H9 (cell line): ENCODE measurements at regions not wholly inside any gene's neighbourhood (a gene's known extent, or its start where the extent isn't known, plus 50 kb on each side); places are given as distances from the start of the nearest gene placed in this dataset.

Experiments
- DNase-seq: peaks from one replicate; pipeline ENCODE4 v3.0.0-alpha.2; 2017
- H2AFZ ChIP-seq: one replicate; pipeline ENCODE4 v1.6.1; 2013; ENCODE audit warnings: mild to moderate bottlenecking, low read length, control low read depth, moderate library complexity
- H2AK5ac ChIP-seq: 2 replicates; pipeline ENCODE4 v1.6.1; 2013; ENCODE audit warnings: low read length, control low read depth, mixed read lengths; ENCODE audit not compliant: insufficient read length
- H2BK120ac ChIP-seq: one replicate; pipeline ENCODE4 v1.6.1; 2013; ENCODE audit warnings: low read depth, mild to moderate bottlenecking, low read length, control low read depth, inconsistent platforms; ENCODE audit not compliant: poor library complexity, severe bottlenecking
- H2BK12ac ChIP-seq: 2 replicates; pipeline ENCODE4 v1.6.1; 2013; ENCODE audit warnings: low read length, control low read depth, mixed read lengths, low read depth; ENCODE audit not compliant: insufficient read length
- H2BK15ac ChIP-seq: 2 replicates; pipeline ENCODE4 v1.6.1; 2013; ENCODE audit warnings: low read depth, low read length, control low read depth
- H2BK20ac ChIP-seq: one replicate; pipeline ENCODE4 v1.6.1; 2013; ENCODE audit warnings: low read depth, mild to moderate bottlenecking, low read length, control low read depth, inconsistent platforms; ENCODE audit not compliant: poor library complexity, severe bottlenecking
- H2BK5ac ChIP-seq: 2 replicates; pipeline ENCODE4 v1.6.1; 2013; ENCODE audit warnings: low read length, control low read depth, mixed read lengths; ENCODE audit not compliant: insufficient read length
- H3K14ac ChIP-seq: 2 replicates; pipeline ENCODE4 v1.6.1; 2013; ENCODE audit warnings: low read length, control low read depth; ENCODE audit not compliant: insufficient read depth
- H3K18ac ChIP-seq: 2 replicates; pipeline ENCODE4 v1.6.1; 2013; ENCODE audit warnings: low read depth, mild to moderate bottlenecking, mixed read lengths, low read length, control low read depth; ENCODE audit not compliant: insufficient read length
- H3K23ac ChIP-seq: 2 replicates; pipeline ENCODE4 v1.6.1; 2013; ENCODE audit warnings: low read length, control low read depth, mixed read lengths, low read depth; ENCODE audit not compliant: insufficient read length
- H3K23me2 ChIP-seq: 2 replicates; pipeline ENCODE4 v1.6.1; 2013; ENCODE audit warnings: low read depth, mild to moderate bottlenecking, mixed read lengths, low read length, control low read depth; ENCODE audit not compliant: insufficient read length, poor library complexity, severe bottlenecking
- H3K27ac ChIP-seq: 2 replicates; pipeline ENCODE4 v1.5.1; 2013; ENCODE audit warnings: low read length, control low read depth, mixed read lengths, low read depth; ENCODE audit not compliant: insufficient read length
- H3K27me3 ChIP-seq: 2 replicates; pipeline ENCODE4 v1.6.1; 2013; ENCODE audit warnings: low read length, control low read depth, inconsistent platforms; ENCODE audit not compliant: insufficient read depth
- H3K4ac ChIP-seq: 2 replicates; pipeline ENCODE4 v1.6.1; 2013; ENCODE audit warnings: low read depth, mild to moderate bottlenecking, control low read depth, inconsistent platforms, low read length, moderate library complexity
- H3K4me1 ChIP-seq: 2 replicates; pipeline ENCODE4 v1.6.1; 2013; ENCODE audit warnings: low read length, control low read depth, inconsistent platforms; ENCODE audit not compliant: insufficient read depth
- H3K4me2 ChIP-seq: 2 replicates; pipeline ENCODE4 v1.6.1; 2013; ENCODE audit warnings: low read length, control low read depth, mixed read lengths; ENCODE audit not compliant: insufficient read length, insufficient read depth
- H3K56ac ChIP-seq: 2 replicates; pipeline ENCODE4 v1.6.1; 2013; ENCODE audit warnings: low read depth, mild to moderate bottlenecking, mixed read lengths, low read length, control low read depth; ENCODE audit not compliant: insufficient read length
- H3K79me1 ChIP-seq: 2 replicates; pipeline ENCODE4 v1.6.1; 2013; ENCODE audit warnings: low read depth, mild to moderate bottlenecking, moderate library complexity, low read length, control low read depth, inconsistent platforms; ENCODE audit not compliant: insufficient read depth, poor library complexity, severe bottlenecking
- H3K79me2 ChIP-seq: 2 replicates; pipeline ENCODE4 v1.6.1; 2013; ENCODE audit warnings: low read length, control low read depth, inconsistent platforms; ENCODE audit not compliant: insufficient read depth
- H3K9ac ChIP-seq: 2 replicates; pipeline ENCODE4 v1.6.1; 2013; ENCODE audit warnings: low read length, control low read depth, mixed read lengths; ENCODE audit not compliant: insufficient read length; ENCODE audit errors: extremely low read depth
- H3K9me3 ChIP-seq: one replicate; pipeline ENCODE4 v1.6.1; 2013; ENCODE audit warnings: low read depth, low read length, inconsistent platforms; ENCODE audit not compliant: control insufficient read depth
- H3T11ph ChIP-seq: one replicate; pipeline ENCODE4 v1.6.1; 2013; ENCODE audit warnings: mild to moderate bottlenecking, low read length, control low read depth, inconsistent platforms
- H4K20me1 ChIP-seq: one replicate; pipeline ENCODE4 v1.6.1; 2013; ENCODE audit not compliant: control insufficient read depth, insufficient read length, insufficient read depth
- H4K5ac ChIP-seq: 2 replicates; pipeline ENCODE4 v1.6.1; 2013; ENCODE audit warnings: low read depth, mild to moderate bottlenecking, mixed read lengths, low read length, control low read depth; ENCODE audit not compliant: insufficient read length
- H4K8ac ChIP-seq: replicated peaks from 2 replicates; pipeline ENCODE4 v1.6.1; 2013; ENCODE audit warnings: low read length, control low read depth, mixed read lengths, low read depth; ENCODE audit not compliant: insufficient read length
- H4K91ac ChIP-seq: 2 replicates; pipeline ENCODE4 v1.6.1; 2013; ENCODE audit warnings: low read depth, mild to moderate bottlenecking, moderate library complexity, mixed read lengths, low read length, control low read depth; ENCODE audit not compliant: insufficient read length
- H3K27ac Mint-ChIP-seq, 3 experiments: 2 replicates in 2 of 3; 3 replicates in 1 of 3; pipeline ENCODE4 v1.8.0; 2020 to 2021; ENCODE audit warnings: mixed read lengths in 3 of 3, mild to moderate bottlenecking in 1 of 3, moderate library complexity in 1 of 3
- H3K27me3 Mint-ChIP-seq: 2 replicates; pipeline ENCODE4 v1.8.0; 2021; ENCODE audit warnings: low read depth, mild to moderate bottlenecking, moderate library complexity, mixed read lengths
- H3K36me3 Mint-ChIP-seq, 3 experiments: 2 replicates in 2 of 3; 3 replicates in 1 of 3; pipeline ENCODE4 v1.8.0; 2020 to 2021; ENCODE audit warnings: low read depth in 3 of 3, mixed read lengths in 3 of 3; ENCODE audit not compliant: insufficient read depth in 1 of 3
- H3K4me1 Mint-ChIP-seq, 2 experiments: 2 replicates each; pipeline ENCODE4 v1.8.0; 2020; ENCODE audit warnings: mixed read lengths in 2 of 2
- H3K4me3 Mint-ChIP-seq, 2 experiments: 2 replicates in 1 of 2; 3 replicates in 1 of 2; pipeline ENCODE4 v1.8.0; 2020 to 2021; ENCODE audit warnings: mild to moderate bottlenecking in 2 of 2, mixed read lengths in 2 of 2, moderate library complexity in 1 of 2
- H3K9me3 Mint-ChIP-seq, 2 experiments: 2 replicates in 1 of 2; 3 replicates in 1 of 2; pipeline ENCODE4 v1.8.0; 2020; ENCODE audit warnings: mild to moderate bottlenecking in 2 of 2, mixed read lengths in 2 of 2, moderate library complexity in 1 of 2
- CTCF ChIP-seq: fragments of 200-600 bp; sonication (generic); conservative IDR thresholded peaks from 3 replicates; pipeline ENCODE4 v1.8.0; 2021; ENCODE audit warnings: antibody characterized with exemption, mild to moderate bottlenecking
- WGBS: extraction: QIAGEN DNeasy Blood & Tissue Kit; methylation state at CpG from one replicate; pipeline ENCODE4 v1.1.7; 2013; ENCODE audit warnings: missing lambda C conversion rate, low lambda C conversion rate, mixed read lengths; ENCODE audit not compliant: insufficient read length; ENCODE audit errors: extremely low coverage; 5-methylcytosine and 5-hydroxymethylcytosine counted together

GRCh38 chr2:4618141-4618540 is 914.8 kb downstream of the DCDC2C start:
- no peak overlapping the region for H3K18ac ChIP-seq
- no CpG with 5 or more reads among the region's 3 CpGs for WGBS

More at GRCh38 chr2:4618141-4618540, 914.8 kb downstream of the DCDC2C start:
- H3K9me3 ChIP-seq: no peaks in the 10 kb centered on the region
- Mint-ChIP-seq H3K4me3 (no peak overlapping the region), H3K27ac (no peak overlapping the region), H3K9me3 (peaks cover 0 to 7% of the 10 kb centered on the region in 2 experiments; a peak in 4 of 5 replicates), H3K36me3 (peaks cover 0 to 5% (median 0%) of the 10 kb centered on the region in 3 experiments; a peak in 2 of 7 replicates), H3K27me3 (no peaks in the 10 kb centered on the region), H3K4me1 (peaks cover 3 to 9% of the 10 kb centered on the region in 2 experiments; a peak in 2 of 4 replicates)
- no peak overlapping the region for H3K4ac ChIP-seq
- no peak overlapping the region for H2AFZ ChIP-seq
- H3K27ac ChIP-seq: no peak overlapping the region
- H3K79me1 ChIP-seq: no peaks in the 10 kb centered on the region
- H4K8ac ChIP-seq: no peak overlapping the region
- H3K4me2 ChIP-seq: no peak overlapping the region
- H2AK5ac ChIP-seq: no peak overlapping the region
- no peaks in the 10 kb centered on the region for H4K20me1 ChIP-seq
- no peak overlapping the region for H3K9ac ChIP-seq
- H2BK15ac ChIP-seq: no peak overlapping the region
- no peak overlapping the region for H2BK20ac ChIP-seq
- H3K4me1 ChIP-seq: no peaks in the 10 kb centered on the region; the same call in 1 of the 2 replicates
- no peak for TF ChIP-seq CTCF
- H4K5ac ChIP-seq: no peak overlapping the region
- H3K14ac ChIP-seq: no peak overlapping the region
- no peak overlapping the region for H3T11ph ChIP-seq
- no peak overlapping the region for H3K23ac ChIP-seq
- no peak overlapping the region for H3K56ac ChIP-seq
- DNase-seq: no peak
- H4K91ac ChIP-seq: no peak overlapping the region
- H3K23me2 ChIP-seq: no peaks in the 10 kb centered on the region
- H2BK5ac ChIP-seq: no peak overlapping the region
- H3K79me2 ChIP-seq: no peaks in the 10 kb centered on the region
- H3K27me3 ChIP-seq: no peaks in the 10 kb centered on the region
- no peak overlapping the region for H2BK12ac ChIP-seq
- H2BK120ac ChIP-seq: no peak overlapping the region
